ENCODE measurements at regions not wholly inside any gene's neighbourhood (a gene's known extent, or its start where the extent isn't known, plus 50 kb on each side); places are given as distances from the start of the nearest gene placed in this dataset.
A peak's percentile ranks its signal among the peaks of the same experiment; 100 is the strongest.

DNA sequence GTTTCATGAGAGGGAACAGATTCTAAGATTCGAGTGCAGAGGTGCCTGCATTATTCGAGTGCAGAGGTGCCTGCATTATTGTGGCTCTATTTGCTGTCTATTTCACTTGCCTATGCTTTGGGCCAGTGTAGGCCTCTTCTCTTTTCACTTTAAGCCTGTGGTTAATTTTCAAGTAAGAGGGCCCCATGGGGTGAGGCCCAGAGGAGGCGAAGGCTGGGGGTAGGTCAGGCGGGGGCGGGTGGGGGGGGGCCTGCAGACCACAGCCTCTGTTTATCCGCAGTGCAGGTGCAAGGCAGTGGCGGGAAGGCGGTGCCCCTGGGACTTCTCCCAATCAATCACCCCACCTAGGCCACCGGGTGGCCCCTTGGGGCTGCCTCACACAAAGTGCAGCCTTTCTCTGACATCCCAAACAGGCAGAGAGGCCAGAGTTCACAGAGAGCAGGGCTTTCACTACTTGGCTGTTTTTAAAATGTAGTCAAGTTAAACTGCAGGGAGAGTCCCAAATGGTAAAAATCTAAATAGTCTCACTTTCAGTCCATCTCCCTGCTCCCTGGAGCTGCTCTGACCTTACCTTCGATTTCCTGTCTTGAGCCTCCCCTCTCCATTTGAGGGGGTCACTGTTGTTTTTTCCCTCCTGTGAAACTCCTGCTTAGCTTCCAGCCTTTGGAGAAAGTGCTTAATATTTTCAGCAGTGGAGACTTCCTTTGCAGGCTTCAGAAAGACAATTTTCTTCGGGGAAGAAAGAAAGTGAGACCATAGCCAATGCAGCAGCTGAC lies 249.0 kb downstream of the DLEU7 start:
- Histone ChIP-seq H3K36me3 (ENCODE audit: control insufficient read depth in 4 of 4, insufficient read depth in 4 of 4, low read length in 4 of 4) (no peaks in the 10 kb centered on the region), H3K27me3 (ENCODE audit: control insufficient read depth in 3 of 3, insufficient read depth in 3 of 3, low read length in 2 of 3) (no peaks in the 10 kb centered on the region), H3K9ac (ENCODE audit: insufficient read depth in 1 of 2, low read length in 2 of 2) (peak overlapping the region in 1 of 2 donors; percentile 14), H3K4me1 (ENCODE audit: control insufficient read depth in 5 of 5, insufficient read depth in 5 of 5, low read length in 5 of 5) (peaks cover 0 to 22% (median 4%) of the 10 kb centered on the region in 5 donors), H3K9me3 (ENCODE audit: control insufficient read depth in 4 of 4, insufficient read depth in 3 of 4, low read length in 3 of 4) (no peaks in the 10 kb centered on the region), H3K4me3 (no peak overlapping the region), H3K27ac (ENCODE audit: low read depth in 1 of 2, low read length in 1 of 2) (no peak overlapping the region)
- DNase-seq: peak in 1 of 3 donors; percentile 38
- TF ChIP-seq, protein P1, sequence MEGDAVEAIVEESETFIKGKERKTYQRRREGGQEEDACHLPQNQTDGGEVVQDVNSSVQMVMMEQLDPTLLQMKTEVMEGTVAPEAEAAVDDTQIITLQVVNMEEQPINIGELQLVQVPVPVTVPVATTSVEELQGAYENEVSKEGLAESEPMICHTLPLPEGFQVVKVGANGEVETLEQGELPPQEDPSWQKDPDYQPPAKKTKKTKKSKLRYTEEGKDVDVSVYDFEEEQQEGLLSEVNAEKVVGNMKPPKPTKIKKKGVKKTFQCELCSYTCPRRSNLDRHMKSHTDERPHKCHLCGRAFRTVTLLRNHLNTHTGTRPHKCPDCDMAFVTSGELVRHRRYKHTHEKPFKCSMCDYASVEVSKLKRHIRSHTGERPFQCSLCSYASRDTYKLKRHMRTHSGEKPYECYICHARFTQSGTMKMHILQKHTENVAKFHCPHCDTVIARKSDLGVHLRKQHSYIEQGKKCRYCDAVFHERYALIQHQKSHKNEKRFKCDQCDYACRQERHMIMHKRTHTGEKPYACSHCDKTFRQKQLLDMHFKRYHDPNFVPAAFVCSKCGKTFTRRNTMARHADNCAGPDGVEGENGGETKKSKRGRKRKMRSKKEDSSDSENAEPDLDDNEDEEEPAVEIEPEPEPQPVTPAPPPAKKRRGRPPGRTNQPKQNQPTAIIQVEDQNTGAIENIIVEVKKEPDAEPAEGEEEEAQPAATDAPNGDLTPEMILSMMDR (IDR thresholded peaks at IDR 0.05; ENCODE audit: control extremely low read depth, extremely low read depth): no peak
- ATAC-seq (ENCODE audit: insufficient read depth, low FRiP score): no peak
- 38 to 63% methylated on average over 11 of the region's 11 CpGs for WGBS, 2 donors

DNA sequence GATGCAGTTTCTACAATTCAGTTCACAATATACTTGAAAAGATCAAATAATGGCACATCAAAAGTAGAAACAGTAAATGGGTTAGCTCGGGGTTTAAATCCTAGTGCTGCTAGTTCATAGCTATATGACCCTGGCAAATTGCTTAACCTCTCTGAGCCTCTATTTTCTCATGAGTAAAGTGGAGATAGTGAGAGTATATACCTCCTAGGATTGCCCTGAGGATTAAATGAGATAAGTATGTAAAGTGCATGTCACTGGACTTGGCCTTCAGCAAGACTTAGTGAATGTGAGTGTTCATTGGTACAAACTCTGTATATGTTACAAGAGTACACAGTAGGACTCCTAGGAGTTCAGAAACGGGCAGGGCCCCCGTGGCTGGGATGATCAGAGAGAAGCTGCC lies 248.3 kb downstream of the DLEU7 start:
- H3K4me3 ChIP-seq: no peak overlapping the region
- WGBS, 2 donors: 91 to 94% methylated on average over 3 of the region's 3 CpGs
- no peak for ATAC-seq (ENCODE audit: insufficient read depth, low FRiP score)

DNA sequence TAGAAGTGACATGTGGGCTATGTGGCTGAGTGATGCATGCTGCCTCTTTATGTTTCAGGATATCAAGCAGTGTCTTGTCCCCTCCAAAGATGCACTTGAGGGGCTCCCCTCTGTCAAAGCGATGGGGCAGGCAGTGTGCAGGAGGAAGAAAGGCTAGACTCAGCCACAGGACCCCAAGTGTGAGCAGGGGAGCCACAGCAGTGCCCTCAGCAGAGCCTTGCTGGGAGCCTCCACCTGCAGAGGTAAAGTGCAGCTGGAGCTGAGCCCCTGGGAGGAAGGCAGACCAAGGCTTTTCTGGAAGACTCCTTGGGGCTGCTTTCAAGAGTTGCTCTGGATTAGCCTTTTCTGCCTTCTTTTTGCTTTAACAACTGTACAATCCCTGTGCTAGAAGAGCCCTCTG lies 247.3 kb downstream of the DLEU7 start:
- Histone ChIP-seq H3K36me3 (ENCODE audit: control insufficient read depth in 4 of 4, insufficient read depth in 4 of 4, low read length in 4 of 4) (no peaks in the 10 kb centered on the region), H3K27me3 (ENCODE audit: control insufficient read depth in 3 of 3, insufficient read depth in 3 of 3, low read length in 2 of 3) (no peaks in the 10 kb centered on the region), H3K27ac (ENCODE audit: low read depth in 1 of 2, low read length in 1 of 2) (no peak overlapping the region), H3K4me3 (no peak overlapping the region), H3K9me3 (ENCODE audit: control insufficient read depth in 4 of 4, insufficient read depth in 3 of 4, low read length in 3 of 4) (no peaks in the 10 kb centered on the region), H3K4me1 (ENCODE audit: control insufficient read depth in 5 of 5, insufficient read depth in 5 of 5, low read length in 5 of 5) (peaks cover 0 to 20% (median 4%) of the 10 kb centered on the region in 5 donors), H3K9ac (ENCODE audit: insufficient read depth in 1 of 2, low read length in 2 of 2) (no peak overlapping the region)
- no peak for ATAC-seq (ENCODE audit: insufficient read depth, low FRiP score)
- WGBS, 2 donors: 93 to 95% methylated on average over 1 of the region's 1 CpG
- TF ChIP-seq, protein P1 (IDR thresholded peaks at IDR 0.05; ENCODE audit: control extremely low read depth, extremely low read depth): no peak
- DNase-seq: no peak

More for the DNA sequence above, 248.3 kb downstream of the DLEU7 start:
- DNase-seq: no peak
- Histone ChIP-seq H3K27ac (ENCODE audit: low read depth in 1 of 2, low read length in 1 of 2) (no peak overlapping the region), H3K27me3 (ENCODE audit: control insufficient read depth in 3 of 3, insufficient read depth in 3 of 3, low read length in 2 of 3) (no peaks in the 10 kb centered on the region), H3K9me3 (ENCODE audit: control insufficient read depth in 4 of 4, insufficient read depth in 3 of 4, low read length in 3 of 4) (no peaks in the 10 kb centered on the region), H3K9ac (ENCODE audit: insufficient read depth in 1 of 2, low read length in 2 of 2) (peak overlapping the region in 1 of 2 donors; percentile 14), H3K36me3 (ENCODE audit: control insufficient read depth in 4 of 4, insufficient read depth in 4 of 4, low read length in 4 of 4) (no peaks in the 10 kb centered on the region), H3K4me1 (ENCODE audit: control insufficient read depth in 5 of 5, insufficient read depth in 5 of 5, low read length in 5 of 5) (peaks cover 0 to 20% (median 4%) of the 10 kb centered on the region in 5 donors)
- TF ChIP-seq, protein P1 (IDR thresholded peaks at IDR 0.05; ENCODE audit: control extremely low read depth, extremely low read depth): no peak

Data from lung (tissue), 11 donors.